Stimulated activated CD4-positive, alpha-beta T cell treated with anti-CD3 and anti-CD28 coated beads, Interleukin-1b, Interleukin-23, amount 100 ng/mL, for 48 hours (primary cell): ENCODE measurements at regions not wholly inside any gene's neighbourhood (a gene's known extent, or its start where the extent isn't known, plus 50 kb on each side); places are given as distances from the start of the nearest gene placed in this dataset.

Experiments used
- DNase-seq: peaks from one replicate; pipeline ENCODE4 v3.0.0-alpha.2; 2020

DNA sequence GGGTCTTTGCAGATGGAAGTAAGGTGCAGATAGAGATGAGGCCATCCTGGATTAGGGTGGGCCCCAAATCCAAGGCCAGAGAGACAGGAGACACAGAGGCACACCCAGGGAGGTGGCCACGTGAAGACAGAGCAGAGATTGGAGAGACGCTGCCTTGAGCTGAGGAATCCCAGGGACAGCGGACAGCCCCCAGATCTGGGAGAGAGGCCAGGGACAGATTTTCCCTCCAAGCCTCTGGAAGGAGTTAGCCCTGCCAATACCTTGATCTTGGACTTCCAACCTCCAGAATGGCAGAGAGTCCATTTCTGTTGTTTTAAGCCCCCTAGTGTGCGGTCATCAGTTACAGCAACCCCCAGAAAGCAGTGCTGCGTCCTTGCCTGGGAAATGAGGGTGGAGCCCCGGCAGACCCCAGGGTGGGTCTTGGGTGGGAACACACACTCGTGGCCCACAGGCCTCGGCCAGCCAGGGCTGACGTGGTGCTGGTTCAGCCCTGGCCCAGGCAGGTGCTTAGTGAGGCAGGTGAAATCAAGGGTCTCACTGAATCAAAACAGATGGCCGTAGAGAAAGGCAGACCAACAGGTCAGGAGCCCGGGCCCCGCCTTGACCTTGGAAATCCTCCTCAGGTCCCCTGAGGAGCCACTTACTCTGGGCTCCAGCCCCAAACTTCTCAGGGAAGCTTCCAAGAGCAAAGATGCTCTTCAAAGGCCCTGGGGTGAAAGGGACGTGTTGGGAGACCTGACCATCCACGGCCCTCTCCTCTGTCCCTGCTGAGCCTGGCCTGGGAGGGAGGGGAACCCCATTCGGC, 169.3 kb downstream of the RBFOX3 start:
- DNase-seq = no peak

DNA sequence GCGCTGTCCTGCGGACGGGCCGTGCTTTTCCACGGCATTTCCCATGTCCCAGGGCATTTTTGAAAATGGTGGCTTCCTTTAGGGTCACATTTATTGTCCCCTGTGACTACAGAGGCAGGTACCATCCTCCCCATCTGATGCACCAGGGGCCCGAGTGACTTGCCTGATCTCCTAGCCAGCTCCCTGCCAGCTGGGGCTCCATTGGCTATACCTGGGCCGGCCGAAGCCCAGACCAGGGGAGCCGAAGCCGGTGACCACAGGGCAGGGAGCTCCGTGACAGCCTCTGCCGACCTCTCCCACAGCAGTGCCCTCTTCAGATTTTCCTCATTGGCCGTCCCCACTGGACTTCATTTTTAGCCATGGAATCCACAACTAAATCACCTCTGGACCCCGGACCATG, 170.6 kb downstream of the RBFOX3 start:
- DNase-seq = no peak

GRCh38 chr17:79439493-79439892, 171.4 kb downstream of the RBFOX3 start:
- no peak for DNase-seq

GRCh38 chr17:79438546-79439334, 172.1 kb downstream of the RBFOX3 start:
- DNase-seq = no peak

- DNase-seq = no peak
These were observed 172.8 kb downstream of the RBFOX3 start for GRCh38 chr17:79438058-79438457.

DNA sequence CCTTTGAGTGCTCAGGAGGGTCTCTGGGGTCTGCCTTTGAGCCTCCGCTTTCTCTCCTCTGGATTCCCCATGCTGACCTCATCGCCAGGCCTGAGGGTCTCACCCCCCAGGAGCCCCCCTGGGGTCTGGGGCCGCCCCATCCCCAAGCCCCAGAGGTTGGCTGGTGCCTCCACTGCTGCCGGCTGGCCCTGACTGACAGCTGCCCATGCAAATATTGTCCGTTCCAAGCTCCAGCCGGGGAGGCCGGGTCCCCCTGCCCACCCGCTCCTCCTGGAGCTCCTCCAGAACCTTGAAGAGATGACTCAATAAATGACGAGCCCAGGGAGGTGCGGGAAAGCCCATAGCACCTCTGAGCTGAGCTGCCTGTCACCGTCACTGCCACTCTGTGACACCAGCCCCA, 173.8 kb downstream of the RBFOX3 start:
- DNase-seq = no peak

- no peak for DNase-seq
These were observed 174.9 kb downstream of the RBFOX3 start for GRCh38 chr17:79435962-79436361.

DNA sequence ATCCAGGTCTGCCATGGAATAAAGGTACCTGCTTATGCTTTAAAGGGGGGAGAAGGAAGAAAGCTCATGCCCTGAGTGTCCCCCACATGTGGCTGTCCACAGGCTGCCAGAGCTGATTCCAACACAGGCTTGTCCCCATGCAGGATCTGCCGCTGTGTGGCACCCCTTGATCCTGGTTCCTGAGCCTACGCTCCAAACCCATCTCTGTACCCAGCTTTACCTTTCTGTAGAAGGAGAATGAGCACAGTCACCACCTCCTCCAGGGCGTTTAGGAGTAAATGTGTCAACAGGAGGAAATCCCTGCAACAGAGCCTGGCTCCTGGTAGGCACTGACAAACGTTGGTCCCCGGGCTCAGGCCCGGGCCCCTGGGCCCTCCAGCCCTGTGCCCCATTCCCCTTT, 175.6 kb downstream of the RBFOX3 start:
- DNase-seq = no peak

GRCh38 chr17:79434215-79434614, 176.6 kb downstream of the RBFOX3 start:
- no peak for DNase-seq

GRCh38 chr17:79433379-79433778, 177.5 kb downstream of the RBFOX3 start:
- no peak for DNase-seq

- no peak for DNase-seq
These were observed 179.7 kb downstream of the RBFOX3 start for GRCh38 chr17:79431175-79431574.

GRCh38 chr17:79429864-79430494, 180.9 kb downstream of the RBFOX3 start:
- DNase-seq = no peak

GRCh38 chr17:79428988-79429387, 181.9 kb downstream of the RBFOX3 start:
- DNase-seq = no peak

GRCh38 chr17:79427621-79428539, 183.0 kb downstream of the RBFOX3 start:
- no peak for DNase-seq

GRCh38 chr17:79425686-79426085, 185.2 kb downstream of the RBFOX3 start:
- no peak for DNase-seq

- DNase-seq = no peak
These were observed 186.2 kb downstream of the RBFOX3 start for GRCh38 chr17:79424471-79425185.

DNA sequence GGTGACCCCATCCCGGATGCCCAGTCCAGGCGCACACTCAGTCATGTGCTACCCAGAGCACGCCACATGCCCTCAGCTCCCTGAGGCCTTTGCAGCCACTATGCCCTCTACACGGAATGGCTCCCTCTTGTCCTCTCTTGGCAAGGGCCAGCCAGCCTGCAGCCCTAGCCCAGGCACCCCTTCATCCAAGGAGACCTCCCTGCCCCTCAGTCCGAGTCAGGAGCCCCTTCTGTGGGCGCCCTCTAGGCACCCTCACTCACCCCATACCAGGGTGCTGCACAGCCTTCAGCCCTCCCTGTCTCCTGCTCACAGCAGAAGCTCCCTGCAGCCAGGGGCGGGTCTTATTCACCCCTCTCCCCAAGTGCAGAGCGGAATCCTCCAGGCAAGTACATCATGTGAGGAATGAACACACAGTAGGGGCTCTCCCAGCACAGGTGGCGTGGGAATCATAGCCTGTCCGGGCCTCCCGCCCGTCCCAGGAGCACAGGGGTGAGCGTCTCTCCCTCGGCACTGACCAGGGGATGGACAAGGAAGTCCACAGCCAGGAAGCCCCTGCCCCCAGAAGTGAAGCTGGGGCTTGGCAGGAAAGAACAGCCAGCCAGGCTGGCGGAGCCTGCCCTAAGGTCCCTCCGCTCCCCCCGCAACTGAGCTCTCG, 186.9 kb downstream of the RBFOX3 start:
- DNase-seq = no peak

DNA sequence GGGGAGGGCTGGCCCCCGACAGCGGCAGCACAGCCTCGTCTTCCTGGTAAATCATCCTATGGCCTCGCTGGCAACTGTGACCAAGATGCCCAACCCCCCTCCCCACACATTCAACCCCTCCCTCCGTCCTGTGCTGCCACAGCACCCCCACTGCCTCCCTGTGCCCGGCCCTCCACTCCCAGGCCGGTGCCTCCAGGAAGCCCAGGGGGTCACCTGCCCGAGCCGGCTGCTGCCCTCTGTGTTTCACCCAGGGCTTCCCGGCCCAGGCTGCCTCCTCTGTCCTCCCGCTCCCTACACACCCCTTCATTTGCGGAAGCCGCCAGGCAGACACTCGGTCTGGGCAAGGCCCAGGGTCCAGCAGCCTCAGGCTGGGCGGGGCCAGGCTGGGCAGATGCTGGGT, 188.6 kb downstream of the RBFOX3 start:
- no peak for DNase-seq

- DNase-seq = peak; percentile 50
These were observed 190.3 kb downstream of the RBFOX3 start for GRCh38 chr17:79420318-79421243.

GRCh38 chr17:79417476-79417988, 193.3 kb downstream of the RBFOX3 start:
- DNase-seq = no peak
